SK-N-DZ (cell line): ENCODE measurements at regions not wholly inside any gene's neighbourhood (a gene's known extent, or its start where the extent isn't known, plus 50 kb on each side); places are given as distances from the start of the nearest gene placed in this dataset.

Experiments
- DNase-seq: peaks from one replicate; pipeline ENCODE4 v3.0.0-alpha.2; 2015; ENCODE audit warnings: low spot score

DNA sequence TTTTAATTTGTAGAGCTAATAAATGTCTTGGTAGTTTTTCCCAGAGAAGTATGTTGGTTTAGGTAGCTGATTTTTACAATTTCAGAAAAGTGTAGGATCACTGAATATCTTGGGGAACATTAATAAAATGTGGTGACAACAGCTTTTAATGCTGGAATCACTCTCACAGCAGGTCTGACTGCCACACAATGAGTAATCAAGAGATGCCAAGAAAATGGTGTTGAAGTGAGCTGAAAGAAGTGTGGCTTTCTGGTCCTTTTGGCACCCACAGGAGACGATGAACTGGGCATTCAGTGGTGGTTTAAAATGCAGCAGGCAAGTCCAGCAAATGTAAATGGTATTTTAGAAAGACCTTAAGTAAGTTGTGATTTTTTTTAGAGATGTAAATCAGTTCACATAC lies 175.8 kb downstream of the CBLN2 start:
- no peak for DNase-seq

- DNase-seq: no peak
Measured at GRCh38 chr18:72360634-72361033, 183.5 kb downstream of the CBLN2 start.

DNA sequence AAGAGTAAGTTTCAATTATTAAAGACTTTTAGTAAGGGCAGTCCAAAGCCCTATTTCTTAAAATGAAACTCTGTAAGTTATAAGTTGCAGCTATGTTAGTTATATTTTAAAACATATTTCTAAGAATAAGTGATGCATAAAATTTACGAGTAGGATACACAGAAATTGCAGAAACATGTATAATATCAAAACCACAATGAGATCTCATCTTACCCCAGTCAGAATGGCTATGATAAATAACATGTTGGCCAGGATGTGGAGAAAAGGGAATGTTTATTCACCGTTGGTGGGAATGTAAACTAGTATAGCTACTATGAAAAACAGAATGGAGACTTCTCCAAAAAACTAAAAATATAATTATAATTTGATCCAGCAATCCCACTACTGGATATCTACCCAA lies 201.2 kb downstream of the CBLN2 start:
- DNase-seq: no peak

DNA sequence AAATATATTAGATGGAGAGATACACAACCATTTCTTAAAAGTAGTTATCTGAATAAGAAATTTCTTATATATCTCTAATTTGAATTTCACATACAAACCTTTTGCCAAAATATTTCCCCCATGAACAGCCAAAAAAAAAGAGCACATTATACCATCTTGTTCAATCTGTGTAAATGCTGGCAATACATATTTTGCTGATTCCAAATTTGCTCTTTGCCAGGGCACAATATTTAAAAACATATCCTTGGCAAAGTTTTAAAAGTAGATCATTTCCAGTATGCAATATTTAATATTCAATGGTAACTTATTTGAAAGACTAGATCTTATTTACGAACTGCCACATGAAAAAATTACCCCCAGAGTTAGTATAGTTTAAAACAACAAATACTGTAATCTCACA lies 204.2 kb downstream of the CBLN2 start:
- DNase-seq: no peak

DNA sequence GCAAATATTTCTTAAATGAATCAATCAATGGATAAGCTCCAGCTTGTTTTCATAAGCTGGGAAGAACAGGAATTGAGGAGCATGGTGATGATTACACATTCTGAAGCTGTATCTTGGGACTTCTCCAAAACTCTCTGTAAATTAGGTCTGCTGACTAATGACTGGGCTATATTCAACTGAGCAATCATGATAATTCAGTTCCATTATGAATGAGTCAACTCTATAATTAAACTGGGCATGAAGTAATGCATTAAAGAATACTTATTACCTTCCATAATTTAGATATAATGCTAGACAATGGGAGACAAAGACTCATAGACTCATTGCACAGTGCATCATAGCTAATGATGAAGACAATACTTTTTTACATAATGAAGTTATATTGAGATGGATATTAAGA lies 207.4 kb downstream of the CBLN2 start:
- DNase-seq: no peak

GRCh38 chr18:72329533-72329932 lies 214.6 kb downstream of the CBLN2 start:
- no peak for DNase-seq

DNA sequence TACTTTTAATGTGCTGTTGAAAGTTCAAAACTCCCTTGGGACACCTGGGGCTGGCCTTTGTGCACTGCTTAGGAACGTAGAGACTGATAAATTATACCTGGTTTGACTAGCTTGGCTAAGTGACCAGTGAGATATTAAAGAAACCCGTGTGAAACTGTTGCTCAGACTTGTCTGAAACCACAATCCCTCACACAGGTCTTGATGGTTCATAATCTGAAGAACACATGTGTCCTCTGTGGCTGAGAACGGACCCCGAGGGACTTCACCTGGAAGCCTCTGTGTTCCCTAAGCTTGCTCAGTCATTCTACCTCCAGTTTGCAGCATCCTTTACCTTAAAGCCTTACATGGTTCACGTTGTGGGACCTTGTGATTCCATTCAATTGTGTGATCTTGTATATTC lies 218.8 kb downstream of the CBLN2 start:
- no peak for DNase-seq

DNA sequence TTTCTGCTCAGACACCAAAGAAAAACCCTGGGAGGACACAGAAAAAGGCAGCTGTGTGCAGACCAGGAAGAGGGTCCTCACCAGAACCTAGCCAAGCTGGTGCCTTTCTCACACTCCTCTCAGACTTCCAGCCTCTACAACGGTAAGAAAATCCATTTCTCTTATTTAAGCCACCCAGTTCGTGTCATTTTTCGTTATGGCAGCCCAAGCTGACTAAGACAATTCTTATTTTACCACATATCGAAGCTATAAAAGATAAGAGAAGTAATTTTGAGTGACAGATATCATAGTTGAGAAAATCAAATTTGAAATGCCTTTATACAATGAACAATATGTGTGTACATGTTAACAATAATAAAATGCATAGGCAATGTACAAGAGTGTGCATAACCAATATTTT lies 219.5 kb downstream of the CBLN2 start:
- no peak for DNase-seq

DNA sequence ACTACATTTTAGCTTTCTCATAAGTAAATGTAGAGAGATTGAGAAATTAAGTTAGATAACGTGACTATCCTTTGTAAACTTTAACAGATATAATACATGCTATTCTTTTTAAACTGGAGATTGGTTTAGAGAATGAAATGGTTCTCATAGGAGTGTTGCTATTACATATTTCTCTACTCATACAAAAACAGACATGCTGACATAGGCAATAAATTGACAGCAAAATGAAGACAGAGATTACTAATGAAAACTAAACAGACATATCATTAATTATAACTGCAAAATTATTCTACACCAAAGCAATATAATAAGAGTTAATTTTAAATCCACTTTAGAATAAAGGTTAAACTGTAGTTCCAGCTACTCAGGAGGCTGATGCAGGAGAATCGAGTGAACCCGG lies 227.6 kb downstream of the CBLN2 start:
- DNase-seq: no peak

DNA sequence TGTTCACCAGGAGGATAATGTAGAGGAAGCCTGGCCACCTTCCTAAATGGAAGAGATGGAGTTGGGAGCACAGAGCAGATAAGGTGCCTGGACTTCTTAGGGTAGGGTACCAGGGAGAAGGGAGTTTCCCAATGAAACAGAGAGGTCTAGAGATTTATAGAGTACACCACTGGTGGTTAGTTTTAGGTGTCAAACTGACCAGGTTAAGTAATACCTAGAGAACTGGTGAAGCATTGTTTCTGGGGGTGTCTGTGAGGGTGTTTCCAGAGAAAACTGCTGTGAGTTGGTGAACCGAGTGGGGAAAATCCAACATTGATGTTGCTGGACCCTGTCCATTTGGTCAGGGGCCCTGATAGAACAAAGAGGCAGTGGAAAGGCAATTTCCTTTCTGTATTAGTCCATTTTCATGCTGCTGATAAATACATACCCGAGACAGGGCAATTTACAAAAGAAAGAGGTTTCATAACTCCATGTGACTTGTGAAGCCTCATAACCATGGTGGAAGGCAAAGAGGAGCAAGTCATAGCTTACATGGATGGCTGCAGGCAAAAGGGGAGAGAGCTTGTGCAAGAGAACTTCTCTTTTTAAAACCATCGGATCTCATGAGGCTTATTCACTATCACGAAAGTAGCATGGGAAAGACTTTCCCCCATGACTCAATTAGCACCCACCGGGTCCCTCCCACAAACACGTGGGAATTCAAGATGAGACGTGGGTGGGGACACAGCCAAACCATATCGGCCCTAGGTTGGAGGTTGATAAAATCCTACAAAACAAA lies 260.8 kb downstream of the CBLN2 start:
- DNase-seq: no peak

GRCh38 chr18:72273025-72273424 lies 271.1 kb downstream of the CBLN2 start:
- DNase-seq: no peak

GRCh38 chr18:72261590-72261989 lies 282.6 kb downstream of the CBLN2 start:
- no peak for DNase-seq

GRCh38 chr18:72246076-72246475 lies 298.1 kb downstream of the CBLN2 start:
- DNase-seq: no peak

DNA sequence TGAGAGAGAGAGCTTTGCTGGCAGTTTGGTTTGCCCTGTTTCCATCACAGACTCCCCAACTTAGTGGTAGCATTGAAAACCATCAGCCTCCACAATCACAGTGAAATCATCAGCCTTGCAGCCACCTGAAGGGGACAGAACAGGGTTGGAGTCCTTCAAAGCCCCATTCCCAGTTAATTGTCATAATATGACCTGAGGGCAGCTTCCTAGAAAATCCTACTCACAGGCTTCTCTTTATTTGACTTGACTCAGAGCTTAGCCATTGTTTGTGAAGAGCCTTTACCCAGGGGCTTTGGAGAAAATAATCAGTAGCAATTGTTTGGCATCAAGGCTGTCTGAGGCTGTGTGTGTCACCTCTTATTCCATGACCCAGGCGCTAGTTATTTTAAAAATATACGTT lies 308.7 kb downstream of the CBLN2 start:
- DNase-seq: no peak

DNA sequence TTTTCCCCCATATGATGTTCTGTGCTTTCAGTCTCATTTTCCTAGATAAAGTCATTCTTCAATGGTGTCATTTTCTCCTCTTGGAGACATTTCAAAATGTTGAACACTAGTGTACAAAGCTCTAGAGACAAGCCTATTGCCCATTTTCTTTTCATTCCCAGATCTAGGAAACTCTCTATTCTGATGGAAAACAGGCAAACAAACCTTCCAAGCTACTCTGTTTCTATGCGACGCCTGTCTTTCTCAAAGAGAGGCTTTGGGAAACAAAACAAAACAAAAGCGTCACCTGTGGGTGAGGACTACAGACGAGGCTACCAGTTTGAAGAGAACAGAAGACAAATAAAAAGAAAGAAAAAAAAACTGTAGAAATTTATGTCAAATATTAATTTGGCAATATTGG lies 311.0 kb downstream of the CBLN2 start:
- DNase-seq: no peak

DNA sequence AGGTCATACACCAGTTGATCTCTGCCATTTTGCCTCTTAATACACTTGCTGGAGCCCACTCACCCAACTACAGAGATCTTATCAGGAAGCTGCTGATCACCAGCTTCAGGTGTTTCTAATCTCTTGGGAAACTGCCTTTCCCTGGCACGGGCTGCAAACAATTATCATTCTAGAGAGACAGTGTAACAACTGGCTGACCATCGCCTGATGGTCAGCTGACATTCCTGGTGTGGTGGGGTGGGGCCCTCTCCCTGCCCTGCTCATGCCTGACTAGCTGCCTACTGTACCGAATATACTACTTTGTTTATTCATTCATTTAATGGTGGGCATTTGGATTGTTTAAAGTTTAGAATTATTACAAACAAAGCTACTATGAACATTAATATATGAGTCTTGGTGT lies 311.5 kb downstream of the CBLN2 start:
- DNase-seq: no peak

DNA sequence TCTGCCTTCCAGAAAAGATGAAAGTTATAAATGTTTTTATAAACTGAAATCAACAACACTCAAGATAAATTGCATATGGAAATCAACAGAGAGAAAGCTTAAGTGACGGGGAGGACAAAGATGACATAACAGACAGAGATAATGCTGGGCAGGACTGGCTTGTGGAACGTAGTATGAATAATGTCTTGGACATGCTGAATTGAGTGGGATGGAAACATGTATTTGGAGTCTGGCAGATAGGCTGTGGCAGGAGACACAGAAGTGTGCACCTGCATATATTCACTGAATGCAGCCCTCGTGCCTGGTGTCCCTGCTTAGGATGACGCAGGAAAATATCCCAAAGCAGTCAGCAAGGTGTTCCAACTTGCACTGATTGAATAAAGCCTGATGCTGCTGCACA lies 318.2 kb downstream of the CBLN2 start:
- DNase-seq: no peak

GRCh38 chr18:72223733-72224132 lies 320.4 kb downstream of the CBLN2 start:
- DNase-seq: no peak

DNA sequence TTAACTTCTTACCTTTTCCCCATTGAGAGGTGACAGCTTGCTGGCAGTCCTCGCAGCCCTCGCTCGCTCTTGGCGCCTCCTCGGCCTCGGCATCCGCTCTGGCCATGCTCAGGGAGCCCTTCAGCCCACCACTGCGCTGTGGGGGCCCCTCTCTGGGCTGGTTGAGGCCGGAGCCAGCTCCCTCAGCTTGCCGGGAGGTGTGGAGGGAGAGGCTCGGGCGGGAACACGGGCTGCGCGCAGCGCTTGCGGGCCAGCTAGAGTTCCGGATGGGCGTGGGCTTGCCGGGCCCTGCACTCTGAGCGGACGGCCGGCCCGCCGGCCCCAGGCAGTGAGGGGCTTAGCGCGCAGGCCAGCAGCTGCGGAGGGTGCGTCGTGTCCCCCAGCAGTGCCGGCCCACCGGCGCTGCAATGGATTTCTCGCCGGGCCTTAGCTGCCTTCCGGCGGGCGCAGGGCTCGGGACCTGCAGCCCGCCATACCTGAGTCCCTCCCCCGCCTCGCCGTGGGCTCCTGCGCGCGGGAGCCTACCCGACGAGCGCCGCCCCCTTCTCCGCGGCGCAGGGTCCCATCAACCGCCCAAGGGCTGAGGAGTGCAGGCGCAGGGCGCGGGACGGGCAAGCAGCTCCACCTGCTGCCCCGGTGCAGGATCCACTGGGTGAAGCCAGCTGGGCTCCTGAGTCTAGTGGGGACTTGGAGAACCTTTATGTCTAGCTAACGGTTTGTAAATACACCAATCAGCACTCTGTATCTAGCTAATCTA lies 335.0 kb downstream of the CBLN2 start:
- no peak for DNase-seq

- no peak for DNase-seq
Measured at GRCh38 chr18:72207280-72207679, 336.9 kb downstream of the CBLN2 start.

DNA sequence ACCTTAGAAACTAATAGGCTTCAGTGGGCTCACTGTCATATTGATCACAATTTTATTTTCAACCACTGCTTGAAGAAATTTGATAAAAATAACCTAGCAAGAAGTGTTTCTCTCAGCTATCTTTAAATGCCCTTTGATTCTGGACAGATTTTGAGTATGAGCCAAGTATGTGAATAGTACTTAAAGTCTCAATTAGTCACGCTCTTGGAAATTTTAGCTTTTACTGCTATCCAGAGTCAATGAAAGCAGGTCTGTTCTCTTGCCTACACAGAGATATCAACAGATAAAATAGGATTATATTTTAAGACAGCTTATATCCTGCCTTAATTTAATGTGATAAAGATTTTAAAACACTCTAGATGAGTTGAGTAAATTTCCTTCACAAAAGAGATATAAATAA lies 337.3 kb downstream of the CBLN2 start:
- DNase-seq: no peak

DNA sequence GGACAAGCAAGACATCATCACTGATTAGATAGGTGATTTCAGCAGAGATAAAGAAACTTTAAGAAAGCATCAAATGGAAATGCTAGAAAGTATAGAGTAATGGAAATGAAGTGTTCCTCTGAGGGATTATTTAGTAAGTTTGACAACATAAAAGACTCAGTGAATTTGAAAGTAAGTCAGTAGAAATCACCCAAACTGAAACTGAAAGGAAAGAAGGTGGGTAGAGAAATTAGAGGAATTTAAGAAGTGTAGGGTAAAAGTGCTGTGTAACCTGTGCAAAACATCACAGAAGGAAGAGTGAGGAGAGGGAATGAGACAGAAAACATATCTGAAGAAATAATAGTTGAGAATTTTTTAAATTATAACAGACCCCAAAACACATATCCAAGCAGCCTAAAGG lies 343.1 kb downstream of the CBLN2 start:
- DNase-seq: no peak

DNA sequence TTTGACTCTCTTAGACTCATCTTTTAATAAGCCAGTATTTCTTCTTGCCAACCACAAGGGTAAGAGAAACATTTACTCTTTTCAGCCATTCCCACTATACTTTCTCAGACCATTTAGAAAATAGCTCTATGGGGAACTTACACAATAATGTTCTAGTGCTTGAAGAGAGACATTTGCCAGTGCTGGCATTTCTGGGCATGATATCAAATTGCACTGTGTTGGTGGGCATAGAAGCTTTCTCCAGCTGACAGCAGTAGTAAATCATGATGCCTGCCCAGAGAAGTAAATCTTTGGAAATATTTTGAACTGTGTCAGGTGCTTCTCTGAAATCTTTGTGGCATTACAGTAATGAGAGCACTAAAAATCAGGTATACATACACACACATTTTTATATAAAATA lies 346.6 kb downstream of the CBLN2 start:
- no peak for DNase-seq
